ENCODE measurements at regions not wholly inside any gene's neighbourhood (a gene's known extent, or its start where the extent isn't known, plus 50 kb on each side); places are given as distances from the start of the nearest gene placed in this dataset.

- ATAC-seq (ENCODE audit: poor library complexity), result no peak
- DNase-seq, result no peak
- intact Hi-C loops (cut with DNase I), result no loop called here
Observed at GRCh38 chr20:12391099-12391498, 473.4 kb downstream of the BTBD3 start.

- no peak for ATAC-seq (ENCODE audit: poor library complexity)
- no peak for DNase-seq
- intact Hi-C loops (cut with DNase I), result no loop called here
Observed at GRCh38 chr20:12394786-12395185, 477.1 kb downstream of the BTBD3 start.

GRCh38 chr20:12395353-12395752 lies 477.7 kb downstream of the BTBD3 start:
- intact Hi-C loops (cut with DNase I), result no loop called here
- ATAC-seq (ENCODE audit: poor library complexity), result no peak
- DNase-seq, result no peak

- intact Hi-C loops (cut with DNase I), result no loop called here
- DNase-seq (no peak), ATAC-seq (ENCODE audit: poor library complexity) (no peak)
Observed at GRCh38 chr20:12395760-12396159, 478.1 kb downstream of the BTBD3 start.

- intact Hi-C loops (cut with DNase I), result no loop called here
- ATAC-seq (ENCODE audit: poor library complexity), result no peak
- DNase-seq, result no peak
Observed at GRCh38 chr20:12399110-12399836, 481.6 kb downstream of the BTBD3 start.

GRCh38 chr20:12404941-12405340 lies 487.2 kb downstream of the BTBD3 start:
- intact Hi-C loops (cut with DNase I), result no loop called here
- no peak for DNase-seq
- no peak for ATAC-seq (ENCODE audit: poor library complexity)

- DNase-seq (no peak), ATAC-seq (ENCODE audit: poor library complexity) (no peak)
- intact Hi-C loops (cut with DNase I), result no loop called here
Observed at GRCh38 chr20:12406978-12407377, 489.3 kb downstream of the BTBD3 start.

- DNase-seq (no peak), ATAC-seq (ENCODE audit: poor library complexity) (no peak)
- intact Hi-C loops (cut with DNase I), result no loop called here
Observed at GRCh38 chr20:12409501-12409900, 491.8 kb downstream of the BTBD3 start.

GRCh38 chr20:12410783-12411182 lies 493.1 kb downstream of the BTBD3 start:
- no peak for ATAC-seq (ENCODE audit: poor library complexity)
- intact Hi-C loops (cut with DNase I), result no loop called here
- no peak for DNase-seq

GRCh38 chr20:12411246-12411940 lies 493.7 kb downstream of the BTBD3 start:
- DNase-seq, result no peak
- no peak for ATAC-seq (ENCODE audit: poor library complexity)
- intact Hi-C loops (cut with DNase I), result no loop called here

- ATAC-seq (ENCODE audit: poor library complexity) (no peak), DNase-seq (no peak)
- intact Hi-C loops (cut with DNase I), result no loop called here
Observed at GRCh38 chr20:12413116-12413515, 495.4 kb downstream of the BTBD3 start.

- intact Hi-C loops (cut with DNase I), result no loop called here
- DNase-seq, result no peak
- ATAC-seq (ENCODE audit: poor library complexity), result no peak
Observed at GRCh38 chr20:12414446-12415274, 497.0 kb downstream of the BTBD3 start.

- ATAC-seq (ENCODE audit: poor library complexity) (no peak), DNase-seq (no peak)
- intact Hi-C loops (cut with DNase I), result no loop called here
Observed at GRCh38 chr20:12416281-12416680, 498.6 kb downstream of the BTBD3 start.

GRCh38 chr20:12433724-12434123 lies 516.0 kb downstream of the BTBD3 start:
- intact Hi-C loops (cut with DNase I), result no loop called here
- no peak for DNase-seq
- no peak for ATAC-seq (ENCODE audit: poor library complexity)

GRCh38 chr20:12434672-12435071 lies 517.0 kb downstream of the BTBD3 start:
- DNase-seq, result no peak
- intact Hi-C loops (cut with DNase I), result no loop called here
- no peak for ATAC-seq (ENCODE audit: poor library complexity)

- DNase-seq, result no peak
- intact Hi-C loops (cut with DNase I), result no loop called here
- ATAC-seq (ENCODE audit: poor library complexity), result no peak
Observed at GRCh38 chr20:12435268-12435667, 517.6 kb downstream of the BTBD3 start.

GRCh38 chr20:12453711-12454110 lies 536.0 kb downstream of the BTBD3 start:
- ATAC-seq (ENCODE audit: poor library complexity), result no peak
- DNase-seq, result no peak

GRCh38 chr20:12455148-12455547 lies 537.5 kb downstream of the BTBD3 start:
- intact Hi-C loops (cut with DNase I), result no loop called here
- DNase-seq, result no peak
- no peak for ATAC-seq (ENCODE audit: poor library complexity)

More at GRCh38 chr20:12453711-12454110, 536.0 kb downstream of the BTBD3 start:
- intact Hi-C loops (cut with DNase I), result no loop called here

GRCh38 chr20:12458241-12458640 lies 540.5 kb downstream of the BTBD3 start:
- no peak for DNase-seq
- intact Hi-C loops (cut with DNase I), result no loop called here
- ATAC-seq (ENCODE audit: poor library complexity), result no peak

- ATAC-seq (ENCODE audit: poor library complexity) (no peak), DNase-seq (no peak)
- intact Hi-C loops (cut with DNase I), result no loop called here
Observed at GRCh38 chr20:12464036-12464435, 544.7 kb upstream of the SPTLC3 start.
